ENCODE measurements at regions not wholly inside any gene's neighbourhood (a gene's known extent, or its start where the extent isn't known, plus 50 kb on each side); places are given as distances from the start of the nearest gene placed in this dataset.
"Not testable (repeated sequence)": the region's sequence is repeated elsewhere in the genome, so short reads cannot be mapped to it uniquely, and the experiment has no call there.

- H3K27me3 Mint-ChIP-seq = peaks cover 57% of the 10 kb centered on the region
- H3K36me3 Mint-ChIP-seq (ENCODE audit: insufficient read depth) = no peaks in the 10 kb centered on the region
- no peak for DNase-seq (ENCODE audit: low spot score, unreplicated experiment)
- H3K9me3 Mint-ChIP-seq (ENCODE audit: low read depth) = no peaks in the 10 kb centered on the region
- no peak overlapping the region for H3K4me3 Mint-ChIP-seq (ENCODE audit: low read depth)
- no peak overlapping the region for H3K27ac Mint-ChIP-seq
- no peak for TF ChIP-seq CTCF (IDR thresholded peaks at IDR 0.05; ENCODE audit: unreplicated experiment)
- H3K4me1 Mint-ChIP-seq (ENCODE audit: low read depth) = no peaks in the 10 kb centered on the region
These were observed 151.8 kb upstream of the KCND3 start for GRCh38 chr1:112141301-112141700.

GRCh38 chr1:112141923-112142322 lies 152.5 kb upstream of the KCND3 start:
- no peak for TF ChIP-seq CTCF (IDR thresholded peaks at IDR 0.05; ENCODE audit: unreplicated experiment)
- Mint-ChIP-seq H3K4me1 (ENCODE audit: low read depth) (no peaks in the 10 kb centered on the region), H3K27ac (no peak overlapping the region), H3K4me3 (ENCODE audit: low read depth) (no peak overlapping the region), H3K27me3 (peaks cover 56% of the 10 kb centered on the region), H3K36me3 (ENCODE audit: insufficient read depth) (no peaks in the 10 kb centered on the region), H3K9me3 (ENCODE audit: low read depth) (no peaks in the 10 kb centered on the region)
- DNase-seq (ENCODE audit: low spot score, unreplicated experiment) = no peak

- H3K36me3 Mint-ChIP-seq (ENCODE audit: insufficient read depth) = no peaks in the 10 kb centered on the region
- H3K27me3 Mint-ChIP-seq = peaks cover 52% of the 10 kb centered on the region
- H3K9me3 Mint-ChIP-seq (ENCODE audit: low read depth) = peaks cover 10% of the 10 kb centered on the region
- H3K27ac Mint-ChIP-seq = no peak overlapping the region
- no peak for DNase-seq (ENCODE audit: low spot score, unreplicated experiment)
- H3K4me3 Mint-ChIP-seq (ENCODE audit: low read depth) = no peak overlapping the region
- no peaks in the 10 kb centered on the region for H3K4me1 Mint-ChIP-seq (ENCODE audit: low read depth)
- TF ChIP-seq CTCF (IDR thresholded peaks at IDR 0.05; ENCODE audit: unreplicated experiment) = no peak
These were observed 154.5 kb upstream of the KCND3 start for GRCh38 chr1:112143871-112144441.

GRCh38 chr1:112144733-112145426 lies 155.4 kb upstream of the KCND3 start:
- H3K4me3 Mint-ChIP-seq (ENCODE audit: low read depth) = no peak overlapping the region

GRCh38 chr1:112146201-112146715 lies 156.8 kb upstream of the KCND3 start:
- Mint-ChIP-seq H3K27me3 (peaks cover 42% of the 10 kb centered on the region), H3K36me3 (ENCODE audit: insufficient read depth) (no peaks in the 10 kb centered on the region), H3K9me3 (ENCODE audit: low read depth) (peaks cover 16% of the 10 kb centered on the region), H3K4me1 (ENCODE audit: low read depth) (no peaks in the 10 kb centered on the region), H3K4me3 (ENCODE audit: low read depth) (no peak overlapping the region), H3K27ac (no peak overlapping the region)
- DNase-seq (ENCODE audit: low spot score, unreplicated experiment) = no peak
- no peak for TF ChIP-seq CTCF (IDR thresholded peaks at IDR 0.05; ENCODE audit: unreplicated experiment)

More at GRCh38 chr1:112144733-112145426, 155.4 kb upstream of the KCND3 start:
- no peak for TF ChIP-seq CTCF (IDR thresholded peaks at IDR 0.05; ENCODE audit: unreplicated experiment)
- Mint-ChIP-seq H3K4me1 (ENCODE audit: low read depth) (no peaks in the 10 kb centered on the region), H3K27ac (no peak overlapping the region), H3K9me3 (ENCODE audit: low read depth) (peaks cover 11% of the 10 kb centered on the region), H3K27me3 (peaks cover 48% of the 10 kb centered on the region), H3K36me3 (ENCODE audit: insufficient read depth) (no peaks in the 10 kb centered on the region)
- no peak for DNase-seq (ENCODE audit: low spot score, unreplicated experiment)

- not testable (repeated sequence) for H3K4me3 Mint-ChIP-seq (ENCODE audit: low read depth); DNase-seq (ENCODE audit: low spot score, unreplicated experiment); H3K4me1 Mint-ChIP-seq (ENCODE audit: low read depth)
These were observed 170.7 kb upstream of the KCND3 start for GRCh38 chr1:112160214-112160613.

More at GRCh38 chr1:112160214-112160613, 170.7 kb upstream of the KCND3 start:
- H3K36me3 Mint-ChIP-seq (ENCODE audit: insufficient read depth); H3K9me3 Mint-ChIP-seq (ENCODE audit: low read depth); H3K27me3 Mint-ChIP-seq; H3K27ac Mint-ChIP-seq: not testable (repeated sequence)
